HCT116 (cell line): ENCODE measurements at regions not wholly inside any gene's neighbourhood (a gene's known extent, or its start where the extent isn't known, plus 50 kb on each side); places are given as distances from the start of the nearest gene placed in this dataset.

Experiments used
- EGR1 ChIP-seq: IDR thresholded peaks from 2 replicates; pipeline ENCODE4 v1.6.1; 2012; ENCODE audit warnings: low read depth
- POLR2A ChIP-seq: IDR thresholded peaks from 2 replicates; pipeline ENCODE4 v1.7.0; 2011; ENCODE audit warnings: borderline replicate concordance; ENCODE audit not compliant: insufficient read depth, insufficient read length; ENCODE audit errors: extremely low read depth
- POLR2AphosphoS5 ChIP-seq: IDR thresholded peaks from 2 replicates; pipeline ENCODE4 v1.6.1; 2011; ENCODE audit warnings: mild to moderate bottlenecking, low read depth, low read length, moderate library complexity
- TF ChIP-seq, protein P1 (sequence below): IDR thresholded peaks from 2 replicates; pipeline ENCODE4 v1.6.1; 2012

- TF ChIP-seq, protein P1, sequence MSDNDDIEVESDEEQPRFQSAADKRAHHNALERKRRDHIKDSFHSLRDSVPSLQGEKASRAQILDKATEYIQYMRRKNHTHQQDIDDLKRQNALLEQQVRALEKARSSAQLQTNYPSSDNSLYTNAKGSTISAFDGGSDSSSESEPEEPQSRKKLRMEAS, result no peak
- TF ChIP-seq POLR2A (no peak), POLR2AphosphoS5 (no peak), EGR1 (no peak)
Measured at GRCh38 chr2:203612246-203612645, 77.1 kb upstream of the RAPH1 start.
